IMR-90 (cell line): ENCODE measurements at regions not wholly inside any gene's neighbourhood (a gene's known extent, or its start where the extent isn't known, plus 50 kb on each side); places are given as distances from the start of the nearest gene placed in this dataset.
"Not testable (repeated sequence)": the region's sequence is repeated elsewhere in the genome, so short reads cannot be mapped to it uniquely, and the experiment has no call there.

Experiments used
- BHLHE40 ChIP-seq: fragments of 150-350 bp; IDR thresholded peaks from 2 replicates; pipeline ENCODE4 v1.6.1; 2016; ENCODE audit warnings: mild to moderate bottlenecking, low read depth, low read length
- CEBPB ChIP-seq: IDR thresholded peaks from 2 replicates; pipeline ENCODE4 v1.6.1; 2012; ENCODE audit warnings: low read depth, low read length, improper control_type of control experiment
- CTCF ChIP-seq: conservative IDR thresholded peaks from 2 replicates; pipeline ENCODE4 v1.5.1; 2012; ENCODE audit warnings: mild to moderate bottlenecking, low read depth, low read length, improper control_type of control experiment
- MAFK ChIP-seq: IDR thresholded peaks from 2 replicates; pipeline ENCODE4 v1.6.1; 2012; ENCODE audit warnings: low read depth, low read length, improper control_type of control experiment
- MXI1 ChIP-seq: IDR thresholded peaks from 2 replicates; pipeline ENCODE4 v1.6.1; 2012; ENCODE audit warnings: low read depth, mild to moderate bottlenecking, low read length, moderate library complexity, borderline replicate concordance
- POLR2A ChIP-seq: IDR thresholded peaks from 2 replicates; pipeline ENCODE4 v1.6.1; 2012; ENCODE audit warnings: mild to moderate bottlenecking, low read depth, low read length
- RAD21 ChIP-seq: IDR thresholded peaks from 2 replicates; pipeline ENCODE4 v1.6.1; 2012; ENCODE audit warnings: low read length, improper control_type of control experiment
- RCOR1 ChIP-seq: IDR thresholded peaks from 2 replicates; pipeline ENCODE4 v1.6.1; 2012; ENCODE audit warnings: mild to moderate bottlenecking, low read length, improper control_type of control experiment; ENCODE audit not compliant: insufficient replicate concordance
- SMC3 ChIP-seq: fragments of 150-350 bp; IDR thresholded peaks from 2 replicates; pipeline ENCODE4 v1.6.1; 2016; ENCODE audit warnings: low read depth, mild to moderate bottlenecking, antibody characterized with exemption, low read length, moderate library complexity

DNA sequence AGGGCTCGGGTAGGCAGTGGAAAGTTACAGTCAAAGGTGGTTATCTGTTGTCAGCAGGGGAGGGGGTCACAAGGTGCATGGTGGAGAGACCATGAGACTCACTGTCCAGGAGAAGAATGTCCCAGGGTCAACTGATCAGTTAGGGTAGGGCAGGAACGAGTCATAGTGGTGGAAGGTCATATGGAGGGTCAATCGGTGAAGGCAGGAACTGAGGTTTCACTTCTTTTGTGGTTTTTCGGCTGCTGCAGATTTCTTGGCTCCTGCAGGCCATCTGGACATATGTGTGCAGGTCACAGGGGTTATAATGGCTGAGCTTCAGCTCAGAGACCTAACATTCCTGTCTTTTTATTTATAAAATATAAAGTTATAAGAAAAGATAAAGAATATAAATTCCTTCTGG is 506.2 kb upstream of the ROBO2 start:
- TF ChIP-seq CTCF, CEBPB, MAFK, SMC3, RCOR1, POLR2A, RAD21, MXI1, BHLHE40: not testable (repeated sequence)
